OCI-LY1 (cell line): ENCODE measurements at regions not wholly inside any gene's neighbourhood (a gene's known extent, or its start where the extent isn't known, plus 50 kb on each side); places are given as distances from the start of the nearest gene placed in this dataset.

ENCODE experiments used
- EZH2 ChIP-seq: fragments of 200-600 bp; sonication (generic), shearing (Covaris generic); IDR thresholded peaks from 2 replicates; pipeline ENCODE4 v1.8.0; 2017; ENCODE audit warnings: borderline replicate concordance, mixed run types, mild to moderate bottlenecking, antibody characterized with exemption, low read length, moderate library complexity, mixed read lengths
- TF ChIP-seq, protein P1 (sequence below): fragments of 200-600 bp; sonication (generic), shearing (Covaris generic); IDR thresholded peaks from 2 replicates; pipeline ENCODE4 v1.5.1; 2017; ENCODE audit warnings: mild to moderate bottlenecking, antibody characterized with exemption, low read length, moderate library complexity, mixed read lengths

DNA sequence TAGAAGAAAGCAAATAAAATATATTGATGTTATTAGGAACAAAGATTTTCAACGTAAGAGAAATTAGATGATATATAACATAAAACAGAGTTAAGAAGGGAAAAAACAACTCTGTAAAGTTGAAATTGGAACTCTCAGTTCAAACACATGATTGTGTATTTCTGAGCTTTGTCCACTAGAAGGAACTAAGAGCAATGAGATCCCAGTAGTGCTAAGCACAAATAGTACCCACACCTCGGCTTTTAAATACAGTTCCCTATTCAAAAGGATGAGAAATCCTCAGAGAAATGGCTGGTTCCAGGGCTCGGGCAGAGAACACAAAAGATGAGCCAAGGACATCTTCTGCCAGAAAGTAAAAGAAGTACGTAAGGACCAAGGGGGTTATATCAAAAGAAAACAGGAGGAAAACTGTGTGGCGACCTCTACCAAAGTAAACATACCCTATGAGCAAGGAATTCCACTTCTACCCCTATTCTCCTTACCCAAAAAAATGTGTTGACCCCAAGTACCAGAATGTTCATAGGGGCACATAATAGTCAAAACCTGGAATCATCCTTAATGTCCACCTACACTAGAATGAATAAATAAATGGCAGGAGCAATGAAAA lies 96.6 kb downstream of the SPTSSA start:
- TF ChIP-seq, protein P1, sequence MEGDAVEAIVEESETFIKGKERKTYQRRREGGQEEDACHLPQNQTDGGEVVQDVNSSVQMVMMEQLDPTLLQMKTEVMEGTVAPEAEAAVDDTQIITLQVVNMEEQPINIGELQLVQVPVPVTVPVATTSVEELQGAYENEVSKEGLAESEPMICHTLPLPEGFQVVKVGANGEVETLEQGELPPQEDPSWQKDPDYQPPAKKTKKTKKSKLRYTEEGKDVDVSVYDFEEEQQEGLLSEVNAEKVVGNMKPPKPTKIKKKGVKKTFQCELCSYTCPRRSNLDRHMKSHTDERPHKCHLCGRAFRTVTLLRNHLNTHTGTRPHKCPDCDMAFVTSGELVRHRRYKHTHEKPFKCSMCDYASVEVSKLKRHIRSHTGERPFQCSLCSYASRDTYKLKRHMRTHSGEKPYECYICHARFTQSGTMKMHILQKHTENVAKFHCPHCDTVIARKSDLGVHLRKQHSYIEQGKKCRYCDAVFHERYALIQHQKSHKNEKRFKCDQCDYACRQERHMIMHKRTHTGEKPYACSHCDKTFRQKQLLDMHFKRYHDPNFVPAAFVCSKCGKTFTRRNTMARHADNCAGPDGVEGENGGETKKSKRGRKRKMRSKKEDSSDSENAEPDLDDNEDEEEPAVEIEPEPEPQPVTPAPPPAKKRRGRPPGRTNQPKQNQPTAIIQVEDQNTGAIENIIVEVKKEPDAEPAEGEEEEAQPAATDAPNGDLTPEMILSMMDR, result peak; percentile 17; the same call in 1 of the 2 replicates
- TF ChIP-seq EZH2, result no peak
